K562 (cell line): ENCODE measurements at regions not wholly inside any gene's neighbourhood (a gene's known extent, or its start where the extent isn't known, plus 50 kb on each side); places are given as distances from the start of the nearest gene placed in this dataset.

ENCODE experiments used
- AFF4 ChIP-seq: sonication (generic); formaldehyde crosslinking; IDR thresholded peaks from 2 replicates; pipeline ENCODE4 v1.8.0; 2023; ENCODE audit warnings: mild to moderate bottlenecking, missing genetic modification reagents
- ATF2 ChIP-seq: sonication (generic); formaldehyde crosslinking; IDR thresholded peaks from 2 replicates; pipeline ENCODE4 v1.8.1; 2022; ENCODE audit warnings: missing genetic modification reagents
- CHD2 ChIP-seq: IDR thresholded peaks from 2 replicates; pipeline ENCODE4 v1.6.1; 2011; ENCODE audit warnings: low read depth, low read length
- EZH2 ChIP-seq: IDR thresholded peaks from 2 replicates; pipeline ENCODE4 v1.6.1; 2012; ENCODE audit warnings: low read depth, mild to moderate bottlenecking, inconsistent platforms, low read length, borderline replicate concordance
- FOXM1 ChIP-seq, 2 experiments: fragments of 450-650 bp in 1 of 2; sonication (generic) in 1 of 2; formaldehyde crosslinking in 1 of 2; IDR thresholded peaks; 2 replicates each; pipeline versions ENCODE4 v1.6.1 to v1.9.0; 2017 to 2022; ENCODE audit warnings: low read depth in 2 of 2, mild to moderate bottlenecking in 2 of 2, missing genetic modification reagents in 1 of 2, moderate library complexity in 1 of 2
- HOMEZ ChIP-seq: fragments of 250-450 bp; sonication (Bioruptor Pico); IDR thresholded peaks from 2 replicates; pipeline ENCODE4 v1.4.0; 2020; ENCODE audit warnings: mild to moderate bottlenecking, moderate library complexity
- SMC3 ChIP-seq: conservative IDR thresholded peaks from 2 replicates; pipeline ENCODE4 v1.6.1; 2011; ENCODE audit warnings: low read depth, low read length, improper control_type of control experiment; ENCODE audit not compliant: insufficient read depth
- TAF1 ChIP-seq: IDR thresholded peaks from 2 replicates; pipeline ENCODE4 v1.6.1; 2011; ENCODE audit warnings: mild to moderate bottlenecking, low read length, moderate library complexity; ENCODE audit not compliant: insufficient read depth, control insufficient read depth, severe bottlenecking; ENCODE audit errors: extremely low read depth
- ZBTB7A ChIP-seq: IDR thresholded peaks from 2 replicates; pipeline ENCODE4 v1.6.1; 2011; ENCODE audit warnings: low read depth, mild to moderate bottlenecking, low read length, moderate library complexity, borderline replicate concordance; ENCODE audit not compliant: control insufficient read depth
- ZNF282 ChIP-seq: sonication (generic); formaldehyde crosslinking; IDR thresholded peaks from 2 replicates; pipeline ENCODE4 v1.8.1; 2023; ENCODE audit warnings: missing genetic modification reagents
- ZNF639 ChIP-seq, 2 experiments: fragments of 200-800 bp in 1 of 2; sonication (Bioruptor generic) in 1 of 2; sonication (generic) in 1 of 2; formaldehyde crosslinking in 1 of 2; IDR thresholded peaks in 1 of 2; conservative IDR thresholded peaks in 1 of 2; 2 replicates each; pipeline versions ENCODE4 v1.5.0 to v1.6.1; 2016 to 2020; ENCODE audit warnings: missing compliant biosample characterization in 1 of 2, missing genetic modification characterization in 1 of 2, missing genetic modification reagents in 1 of 2

- TF ChIP-seq TAF1 (no peak), ZBTB7A (no peak), FOXM1 (IDR thresholded peaks at IDR 0.05; ENCODE audit: low read depth) (no peak), FOXM1 (CRISPR knock-in tag; IDR thresholded peaks at IDR 0.05; ENCODE audit: low read depth) (no peak), HOMEZ (CRISPR knock-in tag) (no peak), EZH2 (no peak), SMC3 (no peak), ZNF639 (CRISPR knock-in tag; conservative IDR thresholded peaks at IDR 0.05 in 1 of 2, IDR thresholded peaks at IDR 0.05 in 1 of 2) (no peak), CHD2 (no peak), AFF4 (CRISPR knock-in tag) (no peak), ZNF282 (CRISPR knock-in tag) (no peak), ATF2 (no peak)
Measured at GRCh38 chrY:19433059-19433458, 311.5 kb downstream of the KDM5D start.
